ENCODE measurements at regions not wholly inside any gene's neighbourhood (a gene's known extent, or its start where the extent isn't known, plus 50 kb on each side); places are given as distances from the start of the nearest gene placed in this dataset.

GRCh38 chr1:244197851-244198375 is 146.8 kb downstream of the ZBTB18 start:
- no peak for DNase-seq

GRCh38 chr1:244199902-244200301 is 148.8 kb downstream of the ZBTB18 start:
- DNase-seq: no peak

GRCh38 chr1:244200596-244200995 is 149.5 kb downstream of the ZBTB18 start:
- DNase-seq: no peak

- no peak for DNase-seq
Measured at GRCh38 chr1:244201750-244202149, 150.7 kb downstream of the ZBTB18 start.

GRCh38 chr1:244204004-244204403 is 152.9 kb downstream of the ZBTB18 start:
- DNase-seq: no peak

- no peak for DNase-seq
Measured at GRCh38 chr1:244205171-244205570, 154.1 kb downstream of the ZBTB18 start.

GRCh38 chr1:244205906-244206305 is 154.8 kb downstream of the ZBTB18 start:
- DNase-seq: no peak

GRCh38 chr1:244207042-244207934 is 156.2 kb downstream of the ZBTB18 start:
- DNase-seq: no peak

- no peak for DNase-seq
Measured at GRCh38 chr1:244207935-244208244, 156.8 kb downstream of the ZBTB18 start.

- DNase-seq: no peak
Measured at GRCh38 chr1:244209955-244210354, 158.9 kb downstream of the ZBTB18 start.

- DNase-seq: no peak
Measured at GRCh38 chr1:244210884-244211558, 159.9 kb downstream of the ZBTB18 start.

- DNase-seq: no peak
Measured at GRCh38 chr1:244211559-244211944, 160.5 kb downstream of the ZBTB18 start.

GRCh38 chr1:244212219-244212618 is 161.1 kb downstream of the ZBTB18 start:
- no peak for DNase-seq

GRCh38 chr1:244212797-244213475 is 161.9 kb downstream of the ZBTB18 start:
- DNase-seq: no peak

- no peak for DNase-seq
Measured at GRCh38 chr1:244214009-244214967, 163.2 kb downstream of the ZBTB18 start.

GRCh38 chr1:244216836-244217235 is 165.8 kb downstream of the ZBTB18 start:
- no peak for DNase-seq

GRCh38 chr1:244217711-244218110 is 166.6 kb downstream of the ZBTB18 start:
- DNase-seq: no peak

- no peak for DNase-seq
Measured at GRCh38 chr1:244218220-244218619, 167.1 kb downstream of the ZBTB18 start.

- no peak for DNase-seq
Measured at GRCh38 chr1:244219149-244219548, 168.1 kb downstream of the ZBTB18 start.

- no peak for DNase-seq
Measured at GRCh38 chr1:244219802-244220201, 168.7 kb downstream of the ZBTB18 start.

- DNase-seq: no peak
Measured at GRCh38 chr1:244220410-244220809, 169.3 kb downstream of the ZBTB18 start.

GRCh38 chr1:244221991-244222390 is 170.9 kb downstream of the ZBTB18 start:
- DNase-seq: no peak

All from stimulated activated CD4-positive, alpha-beta T cell treated with anti-CD3 and anti-CD28 coated beads, Interleukin-4, amount 100 ng/mL, for 4 hours (primary cell).